ENCODE measurements at regions not wholly inside any gene's neighbourhood (a gene's known extent, or its start where the extent isn't known, plus 50 kb on each side); places are given as distances from the start of the nearest gene placed in this dataset.
A peak's percentile ranks its signal among the peaks of the same experiment; 100 is the strongest.

GRCh38 chr14:87809261-87809660, 183.7 kb downstream of the GALC start:
- TF ChIP-seq, protein P1, sequence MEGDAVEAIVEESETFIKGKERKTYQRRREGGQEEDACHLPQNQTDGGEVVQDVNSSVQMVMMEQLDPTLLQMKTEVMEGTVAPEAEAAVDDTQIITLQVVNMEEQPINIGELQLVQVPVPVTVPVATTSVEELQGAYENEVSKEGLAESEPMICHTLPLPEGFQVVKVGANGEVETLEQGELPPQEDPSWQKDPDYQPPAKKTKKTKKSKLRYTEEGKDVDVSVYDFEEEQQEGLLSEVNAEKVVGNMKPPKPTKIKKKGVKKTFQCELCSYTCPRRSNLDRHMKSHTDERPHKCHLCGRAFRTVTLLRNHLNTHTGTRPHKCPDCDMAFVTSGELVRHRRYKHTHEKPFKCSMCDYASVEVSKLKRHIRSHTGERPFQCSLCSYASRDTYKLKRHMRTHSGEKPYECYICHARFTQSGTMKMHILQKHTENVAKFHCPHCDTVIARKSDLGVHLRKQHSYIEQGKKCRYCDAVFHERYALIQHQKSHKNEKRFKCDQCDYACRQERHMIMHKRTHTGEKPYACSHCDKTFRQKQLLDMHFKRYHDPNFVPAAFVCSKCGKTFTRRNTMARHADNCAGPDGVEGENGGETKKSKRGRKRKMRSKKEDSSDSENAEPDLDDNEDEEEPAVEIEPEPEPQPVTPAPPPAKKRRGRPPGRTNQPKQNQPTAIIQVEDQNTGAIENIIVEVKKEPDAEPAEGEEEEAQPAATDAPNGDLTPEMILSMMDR (IDR thresholded peaks at IDR 0.05; ENCODE audit: low read depth, low read length), result no peak
- H3K27ac ChIP-seq, result peak overlapping the region; percentile 89
- H3K36me3 ChIP-seq, result no peaks in the 10 kb centered on the region
- DNase-seq (ENCODE audit: low read depth in 1 of 2, low spot score in 1 of 2), result no peak
- H3K9me3 ChIP-seq (ENCODE audit: low read depth), result no peaks in the 10 kb centered on the region
- H3K4me1 ChIP-seq (ENCODE audit: low read depth), result peaks cover 24% of the 10 kb centered on the region
- H3K4me3 ChIP-seq, result no peak overlapping the region
- H3K27me3 ChIP-seq, result no peaks in the 10 kb centered on the region

DNA sequence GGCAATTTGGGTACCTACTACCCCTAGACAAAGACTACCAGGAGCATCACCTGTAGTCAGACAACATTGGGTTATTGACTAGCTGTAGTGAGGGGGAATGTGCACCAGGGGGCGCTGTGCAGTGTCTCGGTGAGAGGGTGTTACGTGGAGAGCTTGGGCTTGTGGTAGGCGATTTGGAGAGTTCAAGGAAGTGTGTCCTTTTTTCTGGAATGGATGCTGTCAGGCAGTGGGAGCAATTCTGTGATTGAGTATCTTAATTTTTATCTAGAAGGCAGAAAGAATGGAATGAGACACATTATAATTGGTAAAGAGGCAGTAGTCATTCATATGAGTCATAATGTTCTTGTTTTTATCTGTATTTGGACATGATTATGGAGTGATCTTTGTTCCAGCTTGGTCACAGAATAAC, 187.7 kb downstream of the GALC start:
- no peaks in the 10 kb centered on the region for H3K27me3 ChIP-seq
- TF ChIP-seq, protein P1 (IDR thresholded peaks at IDR 0.05; ENCODE audit: low read depth, low read length), result peak; percentile 50
- H3K4me1 ChIP-seq (ENCODE audit: low read depth), result peaks cover 16% of the 10 kb centered on the region
- H3K4me3 ChIP-seq, result no peak overlapping the region
- H3K9me3 ChIP-seq (ENCODE audit: low read depth), result no peaks in the 10 kb centered on the region
- DNase-seq (ENCODE audit: low read depth in 1 of 2, low spot score in 1 of 2), result peak in 1 of 2 donors; percentile 26
- no peak overlapping the region for H3K27ac ChIP-seq
- no peaks in the 10 kb centered on the region for H3K36me3 ChIP-seq

DNA sequence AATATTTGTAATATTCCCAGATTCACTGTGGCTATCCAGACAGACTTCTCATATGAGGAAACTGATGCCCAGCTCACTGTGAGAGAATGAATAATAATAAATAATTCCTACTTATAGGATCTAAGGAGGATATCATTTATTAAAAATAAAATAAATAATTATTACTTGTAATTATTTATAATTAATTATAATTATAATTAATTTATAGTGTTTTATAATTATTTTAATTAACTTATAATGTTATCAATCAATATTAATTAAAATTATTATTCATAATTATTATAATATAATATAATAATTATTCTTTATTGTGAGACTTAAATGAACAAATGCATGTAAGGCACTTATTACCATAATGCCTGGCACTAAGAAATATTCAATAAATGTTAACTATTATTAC, 192.8 kb downstream of the GALC start:
- no peaks in the 10 kb centered on the region for H3K27me3 ChIP-seq
- H3K4me1 ChIP-seq (ENCODE audit: low read depth), result peaks cover 20% of the 10 kb centered on the region
- no peak overlapping the region for H3K4me3 ChIP-seq
- no peak for DNase-seq (ENCODE audit: low read depth in 1 of 2, low spot score in 1 of 2)
- TF ChIP-seq, protein P1 (IDR thresholded peaks at IDR 0.05; ENCODE audit: low read depth, low read length), result no peak
- H3K36me3 ChIP-seq, result no peaks in the 10 kb centered on the region
- H3K27ac ChIP-seq, result peak overlapping the region; percentile 31
- H3K9me3 ChIP-seq (ENCODE audit: low read depth), result no peaks in the 10 kb centered on the region

GRCh38 chr14:87799400-87799799, 193.6 kb downstream of the GALC start:
- H3K36me3 ChIP-seq, result no peaks in the 10 kb centered on the region
- TF ChIP-seq, protein P1 (IDR thresholded peaks at IDR 0.05; ENCODE audit: low read depth, low read length), result no peak
- H3K27ac ChIP-seq, result peak overlapping the region; percentile 31
- H3K27me3 ChIP-seq, result no peaks in the 10 kb centered on the region
- H3K4me1 ChIP-seq (ENCODE audit: low read depth), result peaks cover 20% of the 10 kb centered on the region
- H3K4me3 ChIP-seq, result no peak overlapping the region
- no peaks in the 10 kb centered on the region for H3K9me3 ChIP-seq (ENCODE audit: low read depth)
- no peak for DNase-seq (ENCODE audit: low read depth in 1 of 2, low spot score in 1 of 2)

- Histone ChIP-seq H3K36me3 (no peaks in the 10 kb centered on the region), H3K27ac (no peak overlapping the region), H3K27me3 (no peaks in the 10 kb centered on the region), H3K4me3 (no peak overlapping the region), H3K9me3 (ENCODE audit: low read depth) (no peaks in the 10 kb centered on the region), H3K4me1 (ENCODE audit: low read depth) (peaks cover 20% of the 10 kb centered on the region)
- DNase-seq (ENCODE audit: low read depth in 1 of 2, low spot score in 1 of 2), result no peak
- TF ChIP-seq, protein P1 (IDR thresholded peaks at IDR 0.05; ENCODE audit: low read depth, low read length), result no peak
Measured at GRCh38 chr14:87797001-87797400, 196.0 kb downstream of the GALC start.

- TF ChIP-seq, protein P1 (IDR thresholded peaks at IDR 0.05; ENCODE audit: low read depth, low read length), result no peak
- Histone ChIP-seq H3K27ac (no peak overlapping the region), H3K9me3 (ENCODE audit: low read depth) (no peaks in the 10 kb centered on the region), H3K36me3 (no peaks in the 10 kb centered on the region), H3K4me1 (ENCODE audit: low read depth) (peaks cover 3% of the 10 kb centered on the region), H3K4me3 (no peak overlapping the region), H3K27me3 (no peaks in the 10 kb centered on the region)
- no peak for DNase-seq (ENCODE audit: low read depth in 1 of 2, low spot score in 1 of 2)
Measured at GRCh38 chr14:87794561-87794960, 198.4 kb downstream of the GALC start.
